ENCODE measurements at regions not wholly inside any gene's neighbourhood (a gene's known extent, or its start where the extent isn't known, plus 50 kb on each side); places are given as distances from the start of the nearest gene placed in this dataset.

DNA sequence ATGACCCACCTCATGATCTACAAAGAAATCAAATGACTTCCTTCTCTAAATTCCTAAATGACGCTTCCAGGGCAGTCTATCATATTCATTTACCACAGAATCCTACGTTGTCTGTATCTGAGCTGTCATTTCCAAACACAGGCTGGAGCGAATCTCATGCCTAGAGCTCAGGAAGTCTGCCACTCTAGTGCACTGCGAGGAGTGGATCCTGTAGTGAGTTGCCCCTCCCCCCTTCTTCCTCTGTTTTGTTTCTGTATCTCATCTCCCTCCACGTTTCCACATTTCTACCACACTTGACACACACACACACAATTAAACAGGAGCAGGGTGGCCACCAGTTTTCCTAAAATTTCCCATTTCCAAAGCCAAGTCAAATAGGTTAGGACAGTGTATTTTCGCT is 415.4 kb upstream of the PRICKLE1 start:
- TF ChIP-seq, protein P1, sequence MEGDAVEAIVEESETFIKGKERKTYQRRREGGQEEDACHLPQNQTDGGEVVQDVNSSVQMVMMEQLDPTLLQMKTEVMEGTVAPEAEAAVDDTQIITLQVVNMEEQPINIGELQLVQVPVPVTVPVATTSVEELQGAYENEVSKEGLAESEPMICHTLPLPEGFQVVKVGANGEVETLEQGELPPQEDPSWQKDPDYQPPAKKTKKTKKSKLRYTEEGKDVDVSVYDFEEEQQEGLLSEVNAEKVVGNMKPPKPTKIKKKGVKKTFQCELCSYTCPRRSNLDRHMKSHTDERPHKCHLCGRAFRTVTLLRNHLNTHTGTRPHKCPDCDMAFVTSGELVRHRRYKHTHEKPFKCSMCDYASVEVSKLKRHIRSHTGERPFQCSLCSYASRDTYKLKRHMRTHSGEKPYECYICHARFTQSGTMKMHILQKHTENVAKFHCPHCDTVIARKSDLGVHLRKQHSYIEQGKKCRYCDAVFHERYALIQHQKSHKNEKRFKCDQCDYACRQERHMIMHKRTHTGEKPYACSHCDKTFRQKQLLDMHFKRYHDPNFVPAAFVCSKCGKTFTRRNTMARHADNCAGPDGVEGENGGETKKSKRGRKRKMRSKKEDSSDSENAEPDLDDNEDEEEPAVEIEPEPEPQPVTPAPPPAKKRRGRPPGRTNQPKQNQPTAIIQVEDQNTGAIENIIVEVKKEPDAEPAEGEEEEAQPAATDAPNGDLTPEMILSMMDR (IDR thresholded peaks at IDR 0.05; ENCODE audit: poor library complexity) = no peak
- TF ChIP-seq EZH2phosphoT487 (IDR thresholded peaks at IDR 0.05; ENCODE audit: low read depth, severe bottlenecking, unreplicated experiment) = no peak
